Activated naive CD8-positive, alpha-beta T cell treated with anti-CD3 and anti-CD28 coated beads, Interleukin-2, amount 50 U/mL, for 24 hours (primary cell): ENCODE measurements at regions not wholly inside any gene's neighbourhood (a gene's known extent, or its start where the extent isn't known, plus 50 kb on each side); places are given as distances from the start of the nearest gene placed in this dataset.
"Not testable (repeated sequence)": the region's sequence is repeated elsewhere in the genome, so short reads cannot be mapped to it uniquely, and the experiment has no call there.

Source experiments
- ATAC-seq: fragments of 150-1000 bp; cut with Tn5 transposase; one replicate; pipeline ENCODE4 v1.10.0; 2021
- DNase-seq: peaks from one replicate; pipeline ENCODE4 v3.0.0; 2021
- H3K27ac Mint-ChIP-seq: one replicate; pipeline ENCODE4 v1.8.0; 2021; ENCODE audit warnings: mild to moderate bottlenecking, mixed read lengths
- H3K27me3 Mint-ChIP-seq: one replicate; pipeline ENCODE4 v1.8.0; 2021; ENCODE audit warnings: mixed read lengths
- H3K36me3 Mint-ChIP-seq: one replicate; pipeline ENCODE4 v1.8.0; 2021; ENCODE audit warnings: low read depth, mixed read lengths
- H3K4me1 Mint-ChIP-seq: one replicate; pipeline ENCODE4 v1.8.0; 2021; ENCODE audit warnings: mixed read lengths
- H3K4me3 Mint-ChIP-seq: one replicate; pipeline ENCODE4 v1.8.0; 2021; ENCODE audit warnings: mild to moderate bottlenecking, moderate library complexity, mixed read lengths
- H3K9me3 Mint-ChIP-seq: one replicate; pipeline ENCODE4 v1.8.0; 2021; ENCODE audit warnings: mixed read lengths

DNA sequence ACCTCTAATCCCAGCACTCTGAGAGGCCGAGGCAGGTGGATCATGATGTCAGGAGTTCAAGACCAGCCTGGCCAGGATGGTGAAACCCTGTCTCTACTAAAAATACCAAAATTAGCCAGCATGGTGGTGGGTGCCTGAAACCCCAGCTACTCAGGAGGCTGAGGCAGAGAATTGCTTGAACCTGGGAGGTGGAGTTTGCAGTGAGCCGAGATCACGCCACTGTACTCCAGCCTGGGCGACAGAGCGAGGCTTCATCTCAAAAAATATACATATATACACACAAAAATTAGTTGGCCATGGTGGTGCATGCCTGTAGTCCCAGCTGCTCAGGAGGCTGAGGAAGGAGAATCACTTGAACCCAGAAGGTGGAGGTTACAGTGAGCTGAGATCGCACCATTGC is 273.6 kb downstream of the GOLGA6L6 start:
- H3K9me3 Mint-ChIP-seq: not testable (repeated sequence)

DNA sequence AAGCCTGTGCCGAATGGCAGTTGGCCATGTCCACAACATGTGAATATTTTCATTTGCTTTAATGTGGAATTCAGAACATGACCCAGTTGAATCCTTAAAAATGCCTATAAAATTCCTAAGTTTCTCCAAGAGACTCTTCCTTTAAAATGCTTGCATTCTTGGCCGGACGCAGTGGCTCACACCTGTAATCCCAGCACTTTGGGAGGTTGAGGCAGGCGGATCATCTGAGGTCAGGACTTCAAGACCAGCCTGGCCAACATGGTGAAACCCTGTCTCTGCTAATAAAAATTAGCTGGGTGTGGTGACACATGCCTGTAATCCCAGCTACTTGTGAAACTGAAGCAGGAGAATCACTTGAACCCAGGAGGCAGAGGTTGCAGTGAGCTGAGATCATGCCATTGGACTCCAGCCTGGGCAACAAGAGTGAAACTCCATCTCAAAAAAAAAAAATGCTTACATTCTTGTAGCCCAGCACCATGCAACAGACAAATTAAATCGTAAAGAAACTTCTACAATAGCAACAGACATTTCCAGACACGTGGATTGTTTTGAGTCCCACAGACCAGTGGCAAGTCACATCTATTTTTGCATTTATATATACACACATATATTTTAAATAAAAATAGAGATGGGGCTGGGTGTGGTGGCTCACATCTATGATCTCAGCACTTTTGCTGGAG is 274.4 kb downstream of the GOLGA6L6 start:
- DNase-seq, H3K36me3 Mint-ChIP-seq, H3K4me3 Mint-ChIP-seq, H3K27ac Mint-ChIP-seq, H3K9me3 Mint-ChIP-seq, ATAC-seq, H3K4me1 Mint-ChIP-seq, H3K27me3 Mint-ChIP-seq: not testable (repeated sequence)

More for the DNA sequence above, 273.6 kb downstream of the GOLGA6L6 start:
- H3K27ac Mint-ChIP-seq, DNase-seq, ATAC-seq, H3K4me1 Mint-ChIP-seq, H3K36me3 Mint-ChIP-seq, H3K27me3 Mint-ChIP-seq, H3K4me3 Mint-ChIP-seq: not testable (repeated sequence)

DNA sequence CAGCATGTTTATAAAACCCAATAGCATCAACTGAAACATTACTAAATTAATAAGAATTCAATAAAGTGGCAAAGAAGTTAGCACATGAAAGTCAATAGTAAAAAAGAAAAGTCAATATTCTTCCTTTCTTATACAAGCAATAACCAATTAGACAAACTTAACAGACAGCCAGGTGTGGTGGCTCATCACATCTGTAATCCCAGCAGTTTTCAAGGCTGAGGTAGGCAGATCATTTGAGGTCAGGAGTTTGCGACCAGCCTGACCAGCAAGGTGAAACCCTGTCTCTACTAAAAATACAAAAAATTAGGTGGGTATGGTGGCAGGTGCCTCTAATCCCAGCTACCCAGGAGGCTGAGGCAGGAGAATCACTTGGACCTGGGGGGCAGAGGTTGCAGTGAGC is 275.9 kb downstream of the GOLGA6L6 start:
- not testable (repeated sequence) for H3K9me3 Mint-ChIP-seq, H3K4me1 Mint-ChIP-seq, ATAC-seq, H3K27ac Mint-ChIP-seq, H3K36me3 Mint-ChIP-seq, H3K27me3 Mint-ChIP-seq, H3K4me3 Mint-ChIP-seq, DNase-seq

DNA sequence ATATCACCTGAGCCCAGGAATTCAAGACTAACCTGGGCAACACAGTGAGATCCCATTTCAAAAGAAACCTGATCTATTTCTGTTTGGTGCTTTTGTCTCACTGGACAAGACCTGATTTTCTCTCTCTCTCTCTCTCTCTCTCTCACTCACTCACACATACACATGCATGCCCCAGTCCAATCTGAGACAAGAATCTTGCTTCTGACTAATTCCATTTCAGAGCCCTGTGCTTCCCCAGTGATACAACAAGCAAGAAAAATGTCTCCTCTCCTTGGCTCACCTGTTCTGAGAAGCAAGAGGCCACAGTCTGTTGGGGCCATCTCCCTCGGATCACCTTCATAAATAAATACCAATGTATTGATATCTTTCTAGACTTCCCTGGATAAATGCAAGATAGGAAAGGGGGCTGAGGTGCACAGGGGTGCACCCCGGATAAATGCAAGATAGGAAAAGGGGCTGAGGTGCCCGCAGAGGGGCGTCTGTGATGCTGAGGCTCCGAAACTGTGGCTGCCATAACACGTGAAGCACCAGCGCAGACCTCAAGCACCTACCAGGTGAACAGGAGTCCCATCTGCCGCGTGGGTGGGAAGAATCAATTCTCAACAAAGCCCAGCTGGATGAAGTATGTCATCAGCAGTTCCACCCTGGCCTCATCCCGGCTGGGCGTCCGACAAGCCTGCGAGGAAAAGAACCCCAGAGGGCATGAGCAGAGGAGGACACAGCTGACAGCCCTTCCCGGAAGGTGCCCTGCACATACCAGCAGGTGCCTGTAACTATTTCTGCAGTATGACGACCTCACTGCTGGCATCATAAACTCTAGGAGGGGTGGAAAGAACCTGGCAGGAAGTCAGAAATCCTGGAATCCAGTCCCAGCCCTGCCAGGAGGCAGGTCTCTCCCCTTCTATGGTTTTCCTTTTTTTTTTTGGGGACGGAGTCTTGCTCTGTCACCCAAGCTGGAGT is 280.0 kb downstream of the GOLGA6L6 start:
- not testable (repeated sequence) for H3K27ac Mint-ChIP-seq, H3K9me3 Mint-ChIP-seq, H3K4me3 Mint-ChIP-seq, H3K4me1 Mint-ChIP-seq, H3K36me3 Mint-ChIP-seq, ATAC-seq, H3K27me3 Mint-ChIP-seq, DNase-seq

DNA sequence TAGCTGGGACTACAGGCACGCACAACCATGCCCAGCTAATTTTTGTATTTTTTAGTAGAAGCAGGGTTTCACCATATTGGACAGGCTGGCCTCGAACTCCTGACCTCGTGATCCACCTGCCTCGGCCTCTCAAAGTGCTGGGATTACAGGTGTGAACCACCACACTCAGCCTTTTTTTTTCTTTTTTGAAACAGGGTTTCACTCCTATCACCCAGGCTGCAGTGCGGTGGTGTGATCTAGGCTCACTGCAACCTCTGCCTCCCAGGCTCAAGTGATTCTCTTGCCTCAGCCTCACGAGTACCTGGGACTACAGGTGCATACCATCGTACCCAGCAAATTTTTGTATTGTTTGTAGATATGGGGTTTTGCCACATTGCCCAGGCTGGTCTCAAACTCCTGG is 280.9 kb downstream of the GOLGA6L6 start:
- H3K9me3 Mint-ChIP-seq, ATAC-seq, H3K4me3 Mint-ChIP-seq, H3K4me1 Mint-ChIP-seq, DNase-seq, H3K27me3 Mint-ChIP-seq, H3K27ac Mint-ChIP-seq, H3K36me3 Mint-ChIP-seq: not testable (repeated sequence)

DNA sequence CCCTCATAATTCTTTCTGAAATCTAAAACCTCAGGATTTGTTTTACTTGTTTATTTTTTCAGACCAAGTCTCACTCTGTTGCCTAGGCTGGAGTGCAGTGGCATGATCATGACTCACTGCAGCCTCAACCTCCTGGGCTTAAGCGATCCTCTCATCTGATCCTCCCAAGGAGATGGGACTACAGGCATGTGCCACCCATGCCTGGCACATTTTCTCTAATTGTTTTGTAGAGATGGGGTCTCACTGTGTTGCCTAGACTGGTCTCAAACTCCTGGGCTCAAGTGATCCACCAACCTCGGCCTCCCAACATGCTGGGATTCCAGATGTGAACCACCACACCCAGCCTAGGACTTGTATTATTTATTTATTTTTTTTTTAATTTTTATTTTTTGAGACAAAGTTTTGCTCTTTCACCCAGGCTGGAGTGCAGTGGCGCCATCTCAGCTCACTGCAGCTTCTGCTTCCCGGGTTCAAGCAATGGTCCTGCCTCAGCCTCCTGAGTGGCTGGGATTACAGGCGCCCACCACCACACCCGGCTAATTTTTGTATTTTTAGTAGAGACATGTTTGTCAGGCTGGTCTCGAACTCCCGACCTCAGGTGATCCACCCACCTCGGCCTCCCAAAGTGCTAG is 281.9 kb downstream of the GOLGA6L6 start:
- H3K4me3 Mint-ChIP-seq, DNase-seq, H3K9me3 Mint-ChIP-seq, H3K27ac Mint-ChIP-seq, H3K4me1 Mint-ChIP-seq, H3K36me3 Mint-ChIP-seq, ATAC-seq, H3K27me3 Mint-ChIP-seq: not testable (repeated sequence)

DNA sequence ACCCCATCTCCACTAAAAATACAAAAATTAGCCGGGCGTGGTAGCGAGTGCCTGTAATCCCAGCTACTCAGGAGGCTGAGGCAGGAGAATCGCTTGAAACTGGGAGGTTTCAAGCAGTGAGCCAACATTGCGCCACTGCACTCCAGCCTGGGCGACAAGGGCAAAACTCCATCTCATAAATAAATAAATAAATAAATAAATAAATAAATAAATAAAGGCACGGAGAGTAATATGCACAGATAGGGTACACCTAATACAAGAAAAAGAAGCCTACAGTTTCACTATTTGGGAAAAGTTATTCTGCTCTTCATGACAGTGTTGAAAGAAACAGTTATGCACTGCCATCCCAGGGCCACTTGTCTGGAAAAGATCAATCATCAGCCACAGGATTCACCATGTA is 285.2 kb downstream of the GOLGA6L6 start:
- not testable (repeated sequence) for H3K4me3 Mint-ChIP-seq, H3K27ac Mint-ChIP-seq, H3K27me3 Mint-ChIP-seq, H3K36me3 Mint-ChIP-seq, H3K4me1 Mint-ChIP-seq, DNase-seq, ATAC-seq, H3K9me3 Mint-ChIP-seq

DNA sequence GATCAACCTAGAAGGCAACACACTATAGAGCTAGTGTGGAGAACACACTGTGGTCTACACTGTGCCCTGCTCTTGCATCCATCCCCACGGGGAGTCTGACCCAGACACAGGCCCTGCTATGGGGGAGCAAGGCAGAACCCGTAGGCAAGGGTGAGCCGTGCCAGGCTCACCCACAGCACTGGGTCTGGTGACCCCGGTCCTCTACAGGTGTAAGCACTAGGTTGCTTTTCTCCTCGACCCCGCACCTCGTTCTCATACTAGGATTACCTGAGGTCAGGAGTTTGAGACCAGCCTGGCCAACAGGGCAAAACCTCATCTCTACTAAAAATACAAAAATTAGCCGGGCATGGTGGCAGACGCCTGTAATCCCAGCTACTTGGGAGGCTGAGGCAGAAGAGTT is 286.0 kb downstream of the GOLGA6L6 start:
- DNase-seq, H3K27me3 Mint-ChIP-seq, ATAC-seq, H3K36me3 Mint-ChIP-seq, H3K9me3 Mint-ChIP-seq, H3K4me3 Mint-ChIP-seq, H3K27ac Mint-ChIP-seq, H3K4me1 Mint-ChIP-seq: not testable (repeated sequence)

DNA sequence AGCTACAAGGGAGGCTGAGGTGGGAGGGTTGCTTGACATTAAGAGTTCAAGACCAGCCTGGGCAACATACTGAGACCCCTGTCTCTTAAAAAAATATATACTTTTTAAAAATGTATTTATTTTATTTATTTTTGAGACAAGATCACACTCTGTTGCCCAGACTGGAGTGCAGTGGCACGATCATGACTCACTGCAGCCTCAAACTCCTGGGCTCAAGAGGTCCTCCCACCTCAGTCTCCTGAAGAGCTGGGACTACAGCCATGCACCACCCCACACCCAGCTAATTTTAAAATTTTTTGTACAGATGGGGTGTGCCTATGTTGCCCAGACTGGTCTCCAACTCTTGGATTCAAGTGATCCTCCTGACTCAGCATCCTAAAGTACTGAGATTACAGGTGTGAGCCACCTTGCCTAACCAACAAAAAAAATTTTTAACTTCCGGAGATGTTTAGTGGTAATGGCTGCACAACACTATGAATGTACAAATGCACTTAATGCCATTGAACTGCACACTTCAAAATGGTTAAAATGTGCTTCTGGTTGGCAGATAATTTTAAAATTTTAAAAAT is 288.5 kb downstream of the GOLGA6L6 start:
- H3K27ac Mint-ChIP-seq, H3K4me3 Mint-ChIP-seq, ATAC-seq, H3K36me3 Mint-ChIP-seq, H3K27me3 Mint-ChIP-seq, H3K9me3 Mint-ChIP-seq, DNase-seq, H3K4me1 Mint-ChIP-seq: not testable (repeated sequence)

DNA sequence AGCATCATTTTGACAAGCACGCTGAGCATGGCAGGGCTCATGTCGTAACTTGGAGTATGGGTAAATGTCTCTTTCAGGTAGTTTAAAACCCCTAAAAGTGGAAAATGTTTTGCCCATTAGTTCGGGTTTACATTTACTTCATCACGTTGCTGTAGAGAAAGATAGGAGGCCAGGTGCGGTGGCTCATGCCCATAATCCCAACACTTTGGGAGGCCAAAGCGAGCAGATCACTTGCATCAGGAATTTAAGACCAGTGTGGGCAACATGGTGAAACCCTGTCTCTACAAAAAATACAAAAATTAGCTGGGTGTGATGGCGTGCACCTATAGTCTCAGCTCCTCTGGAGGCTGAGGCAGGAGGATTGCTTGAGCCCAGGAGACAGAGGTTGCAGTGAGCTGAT is 289.6 kb downstream of the GOLGA6L6 start:
- H3K9me3 Mint-ChIP-seq: not testable (repeated sequence)

DNA sequence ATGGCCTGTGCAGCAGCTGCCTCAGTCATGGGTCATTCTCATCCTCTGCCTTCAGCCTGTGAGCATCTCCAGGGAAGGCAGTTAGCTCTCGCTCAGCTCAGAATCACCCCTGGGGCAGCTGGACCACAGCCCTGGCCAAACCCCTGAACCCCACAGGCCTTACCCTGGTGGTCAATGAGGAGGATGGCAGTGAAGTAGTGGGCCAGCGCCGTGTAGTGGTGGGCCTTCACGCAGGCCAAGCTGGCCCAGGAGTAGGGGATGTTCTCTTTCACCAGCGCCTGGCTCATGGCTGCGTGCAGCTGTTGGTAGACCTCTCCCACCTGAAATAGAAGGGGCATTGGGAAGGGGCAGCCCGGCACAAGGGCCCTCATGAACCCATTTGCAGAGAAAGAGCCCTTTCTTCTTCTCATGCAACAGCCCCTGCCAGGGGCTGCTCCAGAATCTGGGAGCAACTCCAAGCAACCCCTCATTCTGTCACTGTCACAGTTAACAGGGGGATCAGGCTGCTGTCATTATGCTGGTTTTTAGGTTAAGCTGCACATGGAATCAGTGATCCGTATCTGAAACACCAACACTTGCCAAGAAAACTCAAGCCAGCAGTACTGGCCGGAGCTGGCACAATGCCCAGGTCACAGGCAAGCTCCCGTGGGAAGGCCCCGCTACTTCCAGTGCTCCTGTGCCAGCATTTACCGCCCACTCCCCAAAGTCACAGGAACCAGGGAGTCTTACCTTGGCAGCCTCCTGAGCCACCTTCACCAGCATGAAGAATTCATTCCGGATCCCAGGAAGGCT is 290.2 kb downstream of the GOLGA6L6 start:
- not testable (repeated sequence) for H3K4me3 Mint-ChIP-seq, H3K27ac Mint-ChIP-seq, DNase-seq, ATAC-seq, H3K27me3 Mint-ChIP-seq, H3K9me3 Mint-ChIP-seq, H3K4me1 Mint-ChIP-seq, H3K36me3 Mint-ChIP-seq

More for the DNA sequence above, 289.6 kb downstream of the GOLGA6L6 start:
- H3K36me3 Mint-ChIP-seq, H3K27me3 Mint-ChIP-seq, DNase-seq, H3K4me1 Mint-ChIP-seq, H3K27ac Mint-ChIP-seq, H3K4me3 Mint-ChIP-seq, ATAC-seq: not testable (repeated sequence)

DNA sequence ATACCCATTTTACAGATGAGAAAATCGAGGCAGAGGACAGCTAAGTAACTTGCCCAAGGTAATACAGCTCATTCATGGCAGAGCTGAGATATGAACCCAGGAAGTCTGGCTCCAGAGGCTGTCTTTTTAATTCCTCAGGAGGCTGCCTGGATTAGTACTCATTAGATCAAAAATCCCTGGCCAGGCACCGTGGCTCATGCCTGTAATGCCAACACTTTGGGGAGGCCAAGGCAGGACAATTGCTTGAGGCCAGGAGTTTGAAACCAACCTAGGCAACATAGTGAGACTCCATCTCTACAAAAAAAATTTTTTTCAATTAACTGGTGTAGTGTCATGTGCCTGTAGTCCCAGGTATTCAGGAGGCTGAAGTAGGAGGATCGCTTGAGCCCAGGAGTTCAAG is 291.4 kb downstream of the GOLGA6L6 start:
- not testable (repeated sequence) for H3K4me1 Mint-ChIP-seq, H3K27ac Mint-ChIP-seq, ATAC-seq

DNA sequence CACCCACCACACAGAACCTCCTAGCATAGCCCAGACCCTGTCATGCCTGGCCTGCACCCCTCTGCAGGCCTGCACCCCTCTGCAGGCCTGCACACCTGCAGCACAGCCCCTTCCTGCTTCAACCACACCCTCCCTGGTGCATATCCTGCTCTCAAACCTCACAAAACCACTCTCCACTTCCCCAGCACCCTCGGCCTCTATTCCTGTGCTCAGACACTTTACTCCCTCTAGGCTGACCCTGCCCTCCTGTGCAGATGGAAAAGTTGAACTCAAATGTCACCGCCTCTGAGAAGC is 292.0 kb downstream of the GOLGA6L6 start:
- not testable (repeated sequence) for DNase-seq, H3K27me3 Mint-ChIP-seq, H3K36me3 Mint-ChIP-seq, H3K4me1 Mint-ChIP-seq, H3K27ac Mint-ChIP-seq, ATAC-seq, H3K9me3 Mint-ChIP-seq, H3K4me3 Mint-ChIP-seq

More for the DNA sequence above, 291.4 kb downstream of the GOLGA6L6 start:
- DNase-seq, H3K4me3 Mint-ChIP-seq, H3K9me3 Mint-ChIP-seq, H3K36me3 Mint-ChIP-seq, H3K27me3 Mint-ChIP-seq: not testable (repeated sequence)

DNA sequence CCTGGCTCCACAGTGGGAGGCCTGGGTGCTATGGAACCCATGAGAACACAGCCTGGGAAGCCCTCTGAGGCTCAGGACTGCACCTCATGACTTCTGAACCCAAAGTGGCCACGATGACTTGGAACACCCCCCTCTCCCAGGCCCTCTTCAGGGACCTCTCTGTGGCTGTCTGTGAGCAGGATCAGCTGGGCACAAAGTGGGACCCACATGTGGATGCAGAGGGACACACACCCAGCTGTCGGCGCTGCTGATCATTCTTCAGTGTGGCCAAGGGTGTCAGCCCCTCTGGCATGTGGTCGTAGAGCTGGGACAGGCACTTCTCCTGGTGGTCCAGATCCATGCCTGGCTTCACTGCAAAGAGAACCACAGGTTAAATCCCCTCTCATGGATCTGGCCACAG is 293.2 kb downstream of the GOLGA6L6 start:
- H3K27ac Mint-ChIP-seq, H3K4me3 Mint-ChIP-seq, H3K27me3 Mint-ChIP-seq, H3K9me3 Mint-ChIP-seq, H3K4me1 Mint-ChIP-seq, DNase-seq, H3K36me3 Mint-ChIP-seq: not testable (repeated sequence)
- ATAC-seq: peak; percentile 16
